ENCODE measurements at regions not wholly inside any gene's neighbourhood (a gene's known extent, or its start where the extent isn't known, plus 50 kb on each side); places are given as distances from the start of the nearest gene placed in this dataset.

- no peak for TF ChIP-seq CTCF (IDR thresholded peaks at IDR 0.05)
- no peak for TF ChIP-seq POLR2A (IDR thresholded peaks at IDR 0.05)
Measured at GRCh38 chr5:159480849-159481248, 150.6 kb upstream of the IL12B start.

Measured in gastroesophageal sphincter (tissue), 3 donors.